Endothelial cell of umbilical vein (primary cell): ENCODE measurements at regions not wholly inside any gene's neighbourhood (a gene's known extent, or its start where the extent isn't known, plus 50 kb on each side); places are given as distances from the start of the nearest gene placed in this dataset.

Experiments used
- BruUV-seq: library from RNA; stranded (reverse); fragments of 400-500 nt; replicated peaks from 2 replicates; lab custom pipeline; 2021; lab: Mats Ljungman, UMichigan
- CTCF ChIA-PET: fragments of 300-600, 350-600 bp; sonication (Branson Sonifier 250); formaldehyde crosslinking; loops from one replicate; lab custom pipeline; 2021; ENCODE audit warnings: antibody characterized with exemption, inconsistent platforms; lab: Charles Lee
- POLR2A ChIA-PET: fragments of 300-600, 350-600 bp; sonication (Branson Sonifier 250); formaldehyde crosslinking; loops from one replicate; lab custom pipeline; 2021; ENCODE audit warnings: antibody characterized with exemption, inconsistent platforms; lab: Charles Lee
- DNase-seq: peaks from one replicate; pipeline ENCODE4 v3.0.0-alpha.2; 2011; ENCODE audit warnings: low read depth, low spot score
- FAIRE-seq: peaks from 2 replicates; lab custom pipeline; 2011; peaks lifted over from hg19 to GRCh38; lab: Jason Lieb, UNC
- H2AFZ ChIP-seq: 2 replicates; pipeline ENCODE4 v1.6.0; 2012; ENCODE audit warnings: low read depth, low read length, control low read depth, inconsistent platforms
- H3K27ac ChIP-seq: 2 replicates; pipeline ENCODE4 v1.5.1; 2011; ENCODE audit warnings: low read depth, mild to moderate bottlenecking, control low read depth, low read length, moderate library complexity; ENCODE audit not compliant: insufficient read depth
- H3K27me3 ChIP-seq, 2 experiments: 2 replicates each; pipeline versions ENCODE4 v1.6.0 to v1.6.1; 2011; ENCODE audit warnings: low read length in 2 of 2, mixed read lengths in 1 of 2; ENCODE audit not compliant: control insufficient read depth in 2 of 2, insufficient read depth in 2 of 2
- H3K36me3 ChIP-seq, 2 experiments: 2 replicates in 1 of 2; 3 replicates in 1 of 2; pipeline ENCODE4 v1.5.1; 2011; ENCODE audit warnings: low read length in 2 of 2, mild to moderate bottlenecking in 1 of 2, moderate library complexity in 1 of 2; ENCODE audit not compliant: control insufficient read depth in 2 of 2, insufficient read depth in 2 of 2; ENCODE audit errors: extremely low read depth in 1 of 2
- H3K4me1 ChIP-seq: 3 replicates; pipeline ENCODE4 v1.5.1; 2011; ENCODE audit warnings: mild to moderate bottlenecking, low read length; ENCODE audit not compliant: control insufficient read depth, insufficient read depth; ENCODE audit errors: extremely low read depth
- H3K4me2 ChIP-seq: 2 replicates; pipeline ENCODE4 v1.6.1; 2011; ENCODE audit warnings: low read length, control low read depth, mixed read lengths; ENCODE audit not compliant: insufficient read depth
- H3K4me3 ChIP-seq, 3 experiments: fragments of 200-600 bp in 1 of 3; sonication (generic), shearing (Covaris generic) in 1 of 3; replicated peaks in 1 of 3; 2 replicates each; pipeline ENCODE4 v1.5.1; 2011 to 2016; ENCODE audit warnings: control low read depth in 3 of 3, low read length in 3 of 3, mild to moderate bottlenecking in 2 of 3, inconsistent platforms in 1 of 3, low read depth in 1 of 3, moderate library complexity in 1 of 3; ENCODE audit not compliant: insufficient read depth in 1 of 3
- H3K79me2 ChIP-seq: 2 replicates; pipeline ENCODE4 v1.6.0; 2012; ENCODE audit warnings: low read length, inconsistent platforms; ENCODE audit not compliant: control insufficient read depth, insufficient read depth
- H3K9ac ChIP-seq: replicated peaks from 2 replicates; pipeline ENCODE3; 2011; ENCODE audit warnings: low read length, control low read depth; ENCODE audit not compliant: insufficient read depth; ENCODE audit errors: extremely low read depth
- H3K9me1 ChIP-seq: replicated peaks from 3 replicates; pipeline ENCODE4 v1.6.0; 2011; ENCODE audit warnings: mild to moderate bottlenecking, low read length; ENCODE audit not compliant: control insufficient read depth, insufficient read depth; ENCODE audit errors: extremely low read depth
- H3K9me3 ChIP-seq: replicated peaks from 2 replicates; pipeline ENCODE4 v1.5.1; 2012; ENCODE audit warnings: low read length, inconsistent platforms; ENCODE audit not compliant: control insufficient read depth, insufficient read depth
- H4K20me1 ChIP-seq: replicated peaks from 2 replicates; pipeline ENCODE3; 2011; ENCODE audit warnings: mild to moderate bottlenecking, low read length; ENCODE audit not compliant: control insufficient read depth, insufficient read depth; ENCODE audit errors: extremely low read depth
- EZH2 ChIP-seq: IDR thresholded peaks from 2 replicates; pipeline ENCODE4 v1.6.1; 2012; ENCODE audit warnings: borderline replicate concordance, low read depth, mild to moderate bottlenecking, moderate library complexity, low read length, inconsistent platforms; ENCODE audit not compliant: severe bottlenecking
- FOS ChIP-seq: IDR thresholded peaks from 2 replicates; pipeline ENCODE4 v1.6.1; 2011; ENCODE audit warnings: mild to moderate bottlenecking, low read length, moderate library complexity, borderline replicate concordance; ENCODE audit not compliant: insufficient read depth
- GATA2 ChIP-seq: IDR thresholded peaks from 2 replicates; pipeline ENCODE4 v1.7.0; 2011; ENCODE audit warnings: low read depth, mild to moderate bottlenecking, moderate library complexity, mixed read lengths, low read length; ENCODE audit not compliant: insufficient read length, insufficient read depth
- JUN ChIP-seq: IDR thresholded peaks from 2 replicates; pipeline ENCODE4 v1.6.1; 2011; ENCODE audit warnings: borderline replicate concordance, low read depth; ENCODE audit not compliant: insufficient read length, insufficient read depth
- MYC ChIP-seq: IDR thresholded peaks from one replicate; pipeline ENCODE4 v1.6.1; 2011; ENCODE audit warnings: mild to moderate bottlenecking, low read depth, low read length
- POLR2A ChIP-seq: IDR thresholded peaks from 2 replicates; pipeline ENCODE4 v1.6.1; 2012; ENCODE audit warnings: low read depth, mild to moderate bottlenecking, control low read depth, low read length
- POLR2AphosphoS5 ChIP-seq: IDR thresholded peaks from 2 replicates; pipeline ENCODE4 v1.6.1; 2012; ENCODE audit warnings: low read depth, mild to moderate bottlenecking, control low read depth, low read length, moderate library complexity; ENCODE audit not compliant: insufficient read depth
- dilution Hi-C: fragments of 300-500 bp; cut with MboI; formaldehyde crosslinking; loops from one replicate; pipeline ENCODE4 v1.15.0; 2019; ENCODE audit warnings: low sequenced_read_pairs; ENCODE audit not compliant: extremely low pct_ligation_motif_present
- intact Hi-C: fragments of 100-400 bp; cut with micrococcal nuclease; formaldehyde crosslinking; loops from one replicate; pipeline ENCODE4 v1.10.0; 2022
- TF ChIP-seq, protein P1 (sequence below): IDR thresholded peaks from 2 replicates; pipeline ENCODE4 v1.6.1; 2011; ENCODE audit not compliant: insufficient read depth, insufficient read length
- TF ChIP-seq, protein P2 (sequence below), 2 donors: IDR thresholded peaks; 1 replicate in 1 of 2; 2 replicates in 1 of 2; pipeline ENCODE4 v1.5.1; 2011; ENCODE audit warnings: low read length in 2 of 2, mild to moderate bottlenecking in 2 of 2, moderate library complexity in 2 of 2, control low read depth in 1 of 2, inconsistent platforms in 1 of 2, low read depth in 1 of 2; ENCODE audit not compliant: insufficient read depth in 1 of 2; ENCODE audit errors: extremely low read depth in 1 of 2

DNA sequence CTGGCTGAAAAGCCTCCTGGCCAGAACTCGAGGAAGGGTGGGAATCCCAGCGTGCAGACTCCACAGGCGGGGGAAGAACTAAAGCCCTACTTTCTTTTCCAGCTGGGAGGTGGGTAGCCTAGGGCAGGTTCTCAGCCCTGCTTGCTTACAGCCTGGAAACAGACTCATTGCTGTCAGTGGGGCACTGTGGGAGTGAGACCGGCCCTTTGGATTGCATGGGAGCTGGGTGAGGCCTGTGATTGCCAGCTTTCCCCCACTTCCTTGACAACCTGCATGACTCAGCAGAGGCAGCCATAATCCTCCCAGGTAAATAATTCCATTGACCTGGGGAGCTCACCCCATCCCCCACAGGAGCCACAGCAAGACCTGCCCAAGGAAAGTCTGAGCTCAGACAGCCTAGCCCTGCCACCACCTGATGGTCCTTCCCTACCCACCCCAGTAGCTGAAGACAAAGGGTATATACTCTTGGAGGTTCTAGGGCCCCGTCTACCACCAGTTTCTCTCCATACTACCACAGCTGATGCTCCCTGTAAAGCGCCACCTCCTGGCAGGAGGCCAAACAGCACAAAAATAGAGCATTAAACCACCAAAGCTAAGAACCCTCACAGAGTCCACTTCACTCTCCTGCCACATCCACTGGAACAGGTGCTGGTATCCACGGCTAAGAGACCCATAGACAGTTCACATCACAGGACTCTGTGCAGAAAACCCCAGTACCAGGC is 294.1 kb downstream of the SEC23A start:
- ChIA-PET POLR2A (interaction anchor here (0.6 kb wide), 1 partner anchor 27 kb away, joined by 3 read pairs; no protein-coding TSS in a partner anchor), CTCF (no interaction called here)
- BruUV-seq: no TSS peak
- no peak for TF ChIP-seq MYC
- no peak for TF ChIP-seq POLR2A
- TF ChIP-seq, protein P1, sequence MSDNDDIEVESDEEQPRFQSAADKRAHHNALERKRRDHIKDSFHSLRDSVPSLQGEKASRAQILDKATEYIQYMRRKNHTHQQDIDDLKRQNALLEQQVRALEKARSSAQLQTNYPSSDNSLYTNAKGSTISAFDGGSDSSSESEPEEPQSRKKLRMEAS: no peak
- no peak for TF ChIP-seq POLR2AphosphoS5
- TF ChIP-seq, protein P2, sequence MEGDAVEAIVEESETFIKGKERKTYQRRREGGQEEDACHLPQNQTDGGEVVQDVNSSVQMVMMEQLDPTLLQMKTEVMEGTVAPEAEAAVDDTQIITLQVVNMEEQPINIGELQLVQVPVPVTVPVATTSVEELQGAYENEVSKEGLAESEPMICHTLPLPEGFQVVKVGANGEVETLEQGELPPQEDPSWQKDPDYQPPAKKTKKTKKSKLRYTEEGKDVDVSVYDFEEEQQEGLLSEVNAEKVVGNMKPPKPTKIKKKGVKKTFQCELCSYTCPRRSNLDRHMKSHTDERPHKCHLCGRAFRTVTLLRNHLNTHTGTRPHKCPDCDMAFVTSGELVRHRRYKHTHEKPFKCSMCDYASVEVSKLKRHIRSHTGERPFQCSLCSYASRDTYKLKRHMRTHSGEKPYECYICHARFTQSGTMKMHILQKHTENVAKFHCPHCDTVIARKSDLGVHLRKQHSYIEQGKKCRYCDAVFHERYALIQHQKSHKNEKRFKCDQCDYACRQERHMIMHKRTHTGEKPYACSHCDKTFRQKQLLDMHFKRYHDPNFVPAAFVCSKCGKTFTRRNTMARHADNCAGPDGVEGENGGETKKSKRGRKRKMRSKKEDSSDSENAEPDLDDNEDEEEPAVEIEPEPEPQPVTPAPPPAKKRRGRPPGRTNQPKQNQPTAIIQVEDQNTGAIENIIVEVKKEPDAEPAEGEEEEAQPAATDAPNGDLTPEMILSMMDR (IDR thresholded peaks at IDR 0.05; ENCODE audit: extremely low read depth in 1 of 2, insufficient read depth in 1 of 2, low read depth in 1 of 2, low read length in 2 of 2): no peak
- no peak for TF ChIP-seq EZH2
- no peak for TF ChIP-seq FOS
- no peak for TF ChIP-seq JUN
- no peak for TF ChIP-seq GATA2
- no peaks in the 10 kb centered on the region for H3K79me2 ChIP-seq
- no peak overlapping the region for H3K9ac ChIP-seq
- H3K4me1 ChIP-seq: no peaks in the 10 kb centered on the region
- no peak for FAIRE-seq
- no peaks in the 10 kb centered on the region for H4K20me1 ChIP-seq
- H3K27me3 ChIP-seq: no peaks in the 10 kb centered on the region
- dilution Hi-C loops: no loop called here
- no peaks in the 10 kb centered on the region for H3K9me3 ChIP-seq
- H3K4me2 ChIP-seq: no peak overlapping the region
- H3K27ac ChIP-seq: no peak overlapping the region
- DNase-seq: no peak
- no peak overlapping the region for H3K4me3 ChIP-seq
- H3K9me1 ChIP-seq: no peaks in the 10 kb centered on the region
- H2AFZ ChIP-seq: no peak overlapping the region
- intact Hi-C loops: no loop called here
- H3K36me3 ChIP-seq: no peaks in the 10 kb centered on the region
